MM.1S (cell line): ENCODE measurements at regions not wholly inside any gene's neighbourhood (a gene's known extent, or its start where the extent isn't known, plus 50 kb on each side); places are given as distances from the start of the nearest gene placed in this dataset.

Experiments used
- CTCF ChIP-seq: fragments of 300-600 bp; sonication (generic); IDR thresholded peaks from 2 replicates; pipeline ENCODE4 v1.5.1; 2016; ENCODE audit warnings: antibody characterized with exemption, low read length, mixed read lengths
- EZH2 ChIP-seq: fragments of 300-600 bp; sonication (generic); optimal IDR thresholded peaks from 2 replicates; pipeline ENCODE3; 2017; ENCODE audit warnings: low read depth, mild to moderate bottlenecking, antibody characterized with exemption, low read length, mixed read lengths

- TF ChIP-seq CTCF: no peak
- no peak for TF ChIP-seq EZH2
Observed at GRCh38 chr5:92769978-92770377, 811.0 kb downstream of the NR2F1-AS1 start.
